HepG2 (cell line): ENCODE measurements at regions not wholly inside any gene's neighbourhood (a gene's known extent, or its start where the extent isn't known, plus 50 kb on each side); places are given as distances from the start of the nearest gene placed in this dataset.
A peak's percentile ranks its signal among the peaks of the same experiment; 100 is the strongest.

ENCODE experiments used
- ATF7 ChIP-seq, 2 experiments: fragments of 450-650 bp in 1 of 2; sonication (generic) in 1 of 2; formaldehyde crosslinking in 1 of 2; IDR thresholded peaks; 2 replicates each; pipeline versions ENCODE4 v1.4.0 to v1.6.1; 2016 to 2020; ENCODE audit warnings: antibody characterized with exemption in 1 of 2, mild to moderate bottlenecking in 1 of 2, missing genetic modification reagents in 1 of 2
- ELF3 ChIP-seq: IDR thresholded peaks from 2 replicates; pipeline ENCODE4 v1.6.1; 2016; ENCODE audit warnings: missing genetic modification reagents, missing compliant biosample characterization
- FOXK2 ChIP-seq: fragments of 450-650 bp; IDR thresholded peaks from 2 replicates; pipeline ENCODE4 v1.6.1; 2016
- GABPB1 ChIP-seq: IDR thresholded peaks from 2 replicates; pipeline ENCODE4 v1.6.1; 2016; ENCODE audit warnings: mild to moderate bottlenecking, missing genetic modification reagents, moderate library complexity, missing compliant biosample characterization
- HBP1 ChIP-seq: IDR thresholded peaks from 2 replicates; pipeline ENCODE4 v1.6.1; 2016; ENCODE audit warnings: low read depth, control low read depth
- HMG20A ChIP-seq: IDR thresholded peaks from 2 replicates; pipeline ENCODE4 v1.6.1; 2016; ENCODE audit warnings: borderline replicate concordance
- JUNB ChIP-seq: sonication (generic); formaldehyde crosslinking; IDR thresholded peaks from 2 replicates; pipeline ENCODE4 v1.8.0; 2022; ENCODE audit warnings: missing genetic modification reagents, mild to moderate bottlenecking, borderline replicate concordance
- MYPOP ChIP-seq: sonication (generic); formaldehyde crosslinking; IDR thresholded peaks from 2 replicates; pipeline ENCODE4 v1.8.1; 2023; ENCODE audit warnings: mild to moderate bottlenecking, moderate library complexity, missing genetic modification reagents
- NCOA1 ChIP-seq: sonication (generic); formaldehyde crosslinking; IDR thresholded peaks from 2 replicates; pipeline ENCODE4 v1.9.0; 2021; ENCODE audit warnings: missing genetic modification reagents
- PPARG ChIP-seq: conservative IDR thresholded peaks from 2 replicates; pipeline ENCODE4 v1.6.1; 2016; ENCODE audit warnings: missing biosample characterization, missing genetic modification reagents
- SALL1 ChIP-seq: sonication (generic); formaldehyde crosslinking; IDR thresholded peaks from 2 replicates; pipeline ENCODE4 v1.8.0; 2022; ENCODE audit warnings: mild to moderate bottlenecking, missing genetic modification reagents
- SOX6 ChIP-seq, 2 experiments: fragments of 450-650 bp in 1 of 2; sonication (generic) in 1 of 2; formaldehyde crosslinking in 1 of 2; IDR thresholded peaks; 2 replicates each; pipeline versions ENCODE4 v1.4.0 to v1.6.1; 2017 to 2020; ENCODE audit warnings: antibody characterized with exemption in 1 of 2, mild to moderate bottlenecking in 1 of 2, missing genetic modification reagents in 1 of 2
- TOPORS ChIP-seq: sonication (generic); formaldehyde crosslinking; IDR thresholded peaks from 2 replicates; pipeline ENCODE4 v1.8.0; 2023; ENCODE audit warnings: mild to moderate bottlenecking, missing genetic modification reagents
- ZFP36 ChIP-seq: fragments of 150-350 bp; IDR thresholded peaks from 2 replicates; pipeline ENCODE4 v1.6.1; 2018; ENCODE audit warnings: borderline replicate concordance, low read length, low read depth; ENCODE audit not compliant: partially characterized antibody
- ZNF101 ChIP-seq: sonication (generic); formaldehyde crosslinking; IDR thresholded peaks from 2 replicates; pipeline ENCODE4 v1.4.0; 2020; ENCODE audit warnings: mild to moderate bottlenecking, low read depth, missing genetic modification reagents, borderline replicate concordance
- ZNF138 ChIP-seq: sonication (generic); formaldehyde crosslinking; IDR thresholded peaks from 2 replicates; pipeline ENCODE4 v1.5.0; 2020; ENCODE audit warnings: mild to moderate bottlenecking, low read depth, missing genetic modification reagents
- ZNF354B ChIP-seq: sonication (generic); formaldehyde crosslinking; IDR thresholded peaks from 2 replicates; pipeline ENCODE4 v1.8.0; 2022; ENCODE audit warnings: mild to moderate bottlenecking, missing genetic modification reagents
- ZNF430 ChIP-seq: sonication (generic); formaldehyde crosslinking; IDR thresholded peaks from 2 replicates; pipeline ENCODE4 v1.9.0; 2021; ENCODE audit warnings: mild to moderate bottlenecking, missing genetic modification reagents
- ZNF567 ChIP-seq: sonication (generic); formaldehyde crosslinking; IDR thresholded peaks from 2 replicates; pipeline ENCODE4 v1.8.1; 2023; ENCODE audit warnings: mild to moderate bottlenecking, missing genetic modification reagents, borderline replicate concordance
- ZNF704 ChIP-seq: sonication (generic); formaldehyde crosslinking; IDR thresholded peaks from 2 replicates; pipeline ENCODE4 v1.8.1; 2023; ENCODE audit warnings: mild to moderate bottlenecking, inconsistent platforms, moderate library complexity, missing genetic modification reagents, borderline replicate concordance
- ZNF777 ChIP-seq: sonication (generic); formaldehyde crosslinking; IDR thresholded peaks from 2 replicates; pipeline ENCODE4 v1.4.0; 2020; ENCODE audit warnings: missing genetic modification reagents
- TF ChIP-seq, protein P1 (sequence below): sonication (generic); formaldehyde crosslinking; IDR thresholded peaks from 2 replicates; pipeline ENCODE4 v1.4.0; 2020; ENCODE audit warnings: missing genetic modification reagents, borderline replicate concordance

DNA sequence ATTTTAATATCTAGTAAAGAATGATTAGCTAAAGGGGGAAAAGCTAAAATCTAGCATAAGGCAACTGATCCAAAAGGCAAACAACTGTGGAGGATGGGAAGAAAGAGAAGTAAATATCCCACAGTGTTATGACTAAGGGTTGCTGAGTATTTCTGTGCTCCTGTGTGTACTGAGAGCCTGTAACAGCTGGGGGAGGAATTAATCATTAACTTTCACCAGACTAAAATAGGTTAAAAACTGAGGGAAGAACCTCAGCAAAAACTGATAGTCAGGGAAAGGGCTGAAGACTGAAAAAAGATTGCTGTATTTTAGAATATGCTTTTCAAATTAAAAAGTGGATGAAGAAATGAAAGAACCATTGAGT lies 365.9 kb downstream of the CXXC4 start (continued):
- TF ChIP-seq, protein P1, sequence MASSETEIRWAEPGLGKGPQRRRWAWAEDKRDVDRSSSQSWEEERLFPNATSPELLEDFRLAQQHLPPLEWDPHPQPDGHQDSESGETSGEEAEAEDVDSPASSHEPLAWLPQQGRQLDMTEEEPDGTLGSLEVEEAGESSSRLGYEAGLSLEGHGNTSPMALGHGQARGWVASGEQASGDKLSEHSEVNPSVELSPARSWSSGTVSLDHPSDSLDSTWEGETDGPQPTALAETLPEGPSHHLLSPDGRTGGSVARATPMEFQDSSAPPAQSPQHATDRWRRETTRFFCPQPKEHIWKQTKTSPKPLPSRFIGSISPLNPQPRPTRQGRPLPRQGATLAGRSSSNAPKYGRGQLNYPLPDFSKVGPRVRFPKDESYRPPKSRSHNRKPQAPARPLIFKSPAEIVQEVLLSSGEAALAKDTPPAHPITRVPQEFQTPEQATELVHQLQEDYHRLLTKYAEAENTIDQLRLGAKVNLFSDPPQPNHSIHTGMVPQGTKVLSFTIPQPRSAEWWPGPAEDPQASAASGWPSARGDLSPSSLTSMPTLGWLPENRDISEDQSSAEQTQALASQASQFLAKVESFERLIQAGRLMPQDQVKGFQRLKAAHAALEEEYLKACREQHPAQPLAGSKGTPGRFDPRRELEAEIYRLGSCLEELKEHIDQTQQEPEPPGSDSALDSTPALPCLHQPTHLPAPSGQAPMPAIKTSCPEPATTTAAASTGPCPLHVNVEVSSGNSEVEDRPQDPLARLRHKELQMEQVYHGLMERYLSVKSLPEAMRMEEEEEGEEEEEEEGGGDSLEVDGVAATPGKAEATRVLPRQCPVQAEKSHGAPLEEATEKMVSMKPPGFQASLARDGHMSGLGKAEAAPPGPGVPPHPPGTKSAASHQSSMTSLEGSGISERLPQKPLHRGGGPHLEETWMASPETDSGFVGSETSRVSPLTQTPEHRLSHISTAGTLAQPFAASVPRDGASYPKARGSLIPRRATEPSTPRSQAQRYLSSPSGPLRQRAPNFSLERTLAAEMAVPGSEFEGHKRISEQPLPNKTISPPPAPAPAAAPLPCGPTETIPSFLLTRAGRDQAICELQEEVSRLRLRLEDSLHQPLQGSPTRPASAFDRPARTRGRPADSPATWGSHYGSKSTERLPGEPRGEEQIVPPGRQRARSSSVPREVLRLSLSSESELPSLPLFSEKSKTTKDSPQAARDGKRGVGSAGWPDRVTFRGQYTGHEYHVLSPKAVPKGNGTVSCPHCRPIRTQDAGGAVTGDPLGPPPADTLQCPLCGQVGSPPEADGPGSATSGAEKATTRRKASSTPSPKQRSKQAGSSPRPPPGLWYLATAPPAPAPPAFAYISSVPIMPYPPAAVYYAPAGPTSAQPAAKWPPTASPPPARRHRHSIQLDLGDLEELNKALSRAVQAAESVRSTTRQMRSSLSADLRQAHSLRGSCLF (CRISPR knock-in tag), result no peak
- no peak for TF ChIP-seq ZNF354B
- no peak for TF ChIP-seq ZNF704 (CRISPR knock-in tag)
- no peak for TF ChIP-seq ATF7 (IDR thresholded peaks at IDR 0.05)
- TF ChIP-seq ATF7 (CRISPR knock-in tag; IDR thresholded peaks at IDR 0.05), result no peak
- TF ChIP-seq SOX6 (IDR thresholded peaks at IDR 0.05), result no peak
- TF ChIP-seq SOX6 (CRISPR knock-in tag; IDR thresholded peaks at IDR 0.05), result peak; percentile 65
- peak; percentile 47; the same call in 1 of the 2 replicates for TF ChIP-seq ELF3 (CRISPR knock-in tag)
- no peak for TF ChIP-seq ZNF138 (CRISPR knock-in tag)
- no peak for TF ChIP-seq ZNF101
- TF ChIP-seq JUNB (CRISPR knock-in tag), result no peak
- TF ChIP-seq FOXK2, result 0 out of 2 replicates have a peak, but pooled peaks have one; percentile 26
- TF ChIP-seq NCOA1 (CRISPR knock-in tag), result no peak
- TF ChIP-seq ZNF567 (CRISPR knock-in tag), result no peak
- TF ChIP-seq ZNF777, result no peak
- no peak for TF ChIP-seq MYPOP (CRISPR knock-in tag)
- peak; percentile 58; the same call in 1 of the 2 replicates for TF ChIP-seq HMG20A (CRISPR knock-in tag)
- no peak for TF ChIP-seq TOPORS (CRISPR knock-in tag)
- no peak for TF ChIP-seq HBP1 (CRISPR knock-in tag)
- TF ChIP-seq GABPB1 (CRISPR knock-in tag), result no peak
- TF ChIP-seq ZNF430 (CRISPR knock-in tag), result no peak
- TF ChIP-seq ZFP36, result no peak
- no peak; the same call in 1 of the 2 replicates for TF ChIP-seq SALL1 (CRISPR knock-in tag)
- TF ChIP-seq PPARG (CRISPR knock-in tag), result 0 out of 2 replicates have a peak, but pooled peaks have one; percentile 32
